ENCODE measurements at regions not wholly inside any gene's neighbourhood (a gene's known extent, or its start where the extent isn't known, plus 50 kb on each side); places are given as distances from the start of the nearest gene placed in this dataset.

- no peak for TF ChIP-seq POLR2A (IDR thresholded peaks at IDR 0.05)
- TF ChIP-seq CTCF (IDR thresholded peaks at IDR 0.05) = no peak
Measured at GRCh38 chr3:141680620-141681389, 57.3 kb upstream of the RNF7 start.

All from testis (tissue), 2 donors.